ENCODE measurements at regions not wholly inside any gene's neighbourhood (a gene's known extent, or its start where the extent isn't known, plus 50 kb on each side); places are given as distances from the start of the nearest gene placed in this dataset.
"Not testable (repeated sequence)": the region's sequence is repeated elsewhere in the genome, so short reads cannot be mapped to it uniquely, and the experiment has no call there.

- no peak for DNase-seq
These were observed 488.1 kb upstream of the ARX start for GRCh38 chrX:25503826-25504225.

GRCh38 chrX:25507801-25508200 is 492.0 kb upstream of the ARX start:
- DNase-seq = no peak

- DNase-seq = no peak
These were observed 503.5 kb upstream of the ARX start for GRCh38 chrX:25519258-25519657.

GRCh38 chrX:25522443-25523010 is 506.8 kb upstream of the ARX start:
- DNase-seq = not testable (repeated sequence)

- DNase-seq = peak; percentile 20
These were observed 508.1 kb upstream of the ARX start for GRCh38 chrX:25523574-25524540.

- DNase-seq = no peak
These were observed 511.4 kb upstream of the ARX start for GRCh38 chrX:25527156-25527555.

- DNase-seq = no peak
These were observed 511.8 kb upstream of the ARX start for GRCh38 chrX:25527596-25527995.

- no peak for DNase-seq
These were observed 515.3 kb upstream of the ARX start for GRCh38 chrX:25531096-25531495.

GRCh38 chrX:25534091-25534490 is 518.3 kb upstream of the ARX start:
- no peak for DNase-seq

- DNase-seq = no peak
These were observed 520.7 kb upstream of the ARX start for GRCh38 chrX:25536307-25536970.

- DNase-seq = no peak
These were observed 521.9 kb upstream of the ARX start for GRCh38 chrX:25537699-25538098.

- DNase-seq = no peak
These were observed 528.9 kb upstream of the ARX start for GRCh38 chrX:25544641-25545040.

- DNase-seq = no peak
These were observed 533.0 kb upstream of the ARX start for GRCh38 chrX:25548811-25549210.

- DNase-seq = no peak
These were observed 539.8 kb upstream of the ARX start for GRCh38 chrX:25555521-25555920.

- no peak for DNase-seq
These were observed 542.4 kb upstream of the ARX start for GRCh38 chrX:25558137-25558536.

GRCh38 chrX:25561190-25561589 is 545.4 kb upstream of the ARX start:
- DNase-seq = no peak

- DNase-seq = no peak
These were observed 557.9 kb upstream of the ARX start for GRCh38 chrX:25573631-25574030.

GRCh38 chrX:25596921-25597320 is 541.2 kb upstream of the MAGEB18 start:
- DNase-seq = no peak

GRCh38 chrX:25597551-25597950 is 540.6 kb upstream of the MAGEB18 start:
- DNase-seq = no peak

- no peak for DNase-seq
These were observed 539.1 kb upstream of the MAGEB18 start for GRCh38 chrX:25599061-25599460.

- DNase-seq = no peak
These were observed 537.4 kb upstream of the MAGEB18 start for GRCh38 chrX:25600776-25601175.

- no peak for DNase-seq
These were observed 536.8 kb upstream of the MAGEB18 start for GRCh38 chrX:25601323-25601722.

- no peak for DNase-seq
These were observed 519.9 kb upstream of the MAGEB18 start for GRCh38 chrX:25618248-25618647.

GRCh38 chrX:25640276-25640675 is 497.9 kb upstream of the MAGEB18 start:
- no peak for DNase-seq
